ENCODE measurements at regions not wholly inside any gene's neighbourhood (a gene's known extent, or its start where the extent isn't known, plus 50 kb on each side); places are given as distances from the start of the nearest gene placed in this dataset.
"Not testable (repeated sequence)": the region's sequence is repeated elsewhere in the genome, so short reads cannot be mapped to it uniquely, and the experiment has no call there.

GRCh38 chr4:125519371-125520146 lies 204.8 kb downstream of the FAT4 start:
- no peak for DNase-seq

GRCh38 chr4:125520258-125520990 lies 205.7 kb downstream of the FAT4 start:
- DNase-seq, result no peak

- DNase-seq, result no peak
Observed at GRCh38 chr4:125522588-125522987, 207.8 kb downstream of the FAT4 start.

GRCh38 chr4:125522992-125523391 lies 208.2 kb downstream of the FAT4 start:
- DNase-seq, result no peak

GRCh38 chr4:125526420-125526819 lies 211.7 kb downstream of the FAT4 start:
- DNase-seq, result no peak

GRCh38 chr4:125527681-125528080 lies 212.9 kb downstream of the FAT4 start:
- DNase-seq, result no peak

- no peak for DNase-seq
Observed at GRCh38 chr4:125529071-125529470, 214.3 kb downstream of the FAT4 start.

- DNase-seq, result no peak
Observed at GRCh38 chr4:125538670-125539069, 223.9 kb downstream of the FAT4 start.

- DNase-seq, result no peak
Observed at GRCh38 chr4:125539691-125540090, 224.9 kb downstream of the FAT4 start.

- DNase-seq, result no peak
Observed at GRCh38 chr4:125541836-125542385, 227.2 kb downstream of the FAT4 start.

GRCh38 chr4:125546272-125546671 lies 231.5 kb downstream of the FAT4 start:
- no peak for DNase-seq

- no peak for DNase-seq
Observed at GRCh38 chr4:125547836-125548235, 233.1 kb downstream of the FAT4 start.

- no peak for DNase-seq
Observed at GRCh38 chr4:125550769-125551168, 236.0 kb downstream of the FAT4 start.

- DNase-seq, result no peak
Observed at GRCh38 chr4:125551466-125551865, 236.7 kb downstream of the FAT4 start.

- DNase-seq, result no peak
Observed at GRCh38 chr4:125551967-125552366, 237.2 kb downstream of the FAT4 start.

GRCh38 chr4:125572601-125573000 lies 257.8 kb downstream of the FAT4 start:
- DNase-seq, result no peak

- DNase-seq, result no peak
Observed at GRCh38 chr4:125573368-125573767, 258.6 kb downstream of the FAT4 start.

- DNase-seq, result no peak
Observed at GRCh38 chr4:125573786-125574185, 259.0 kb downstream of the FAT4 start.

GRCh38 chr4:125582302-125582701 lies 267.5 kb downstream of the FAT4 start:
- no peak for DNase-seq

GRCh38 chr4:125590158-125590557 lies 275.4 kb downstream of the FAT4 start:
- no peak for DNase-seq

- no peak for DNase-seq
Observed at GRCh38 chr4:125591290-125591689, 276.5 kb downstream of the FAT4 start.

GRCh38 chr4:125594056-125594602 lies 279.4 kb downstream of the FAT4 start:
- DNase-seq, result no peak

GRCh38 chr4:125605926-125606325 lies 291.2 kb downstream of the FAT4 start:
- not testable (repeated sequence) for DNase-seq

Data from NCI-H1048 (cell line).